HL-60 (cell line): ENCODE measurements at regions not wholly inside any gene's neighbourhood (a gene's known extent, or its start where the extent isn't known, plus 50 kb on each side); places are given as distances from the start of the nearest gene placed in this dataset.

Experiments
- CTCF ChIP-seq: IDR thresholded peaks from one replicate; pipeline ENCODE4 v1.5.1; 2011; ENCODE audit warnings: low read length, control low read depth, inconsistent platforms; ENCODE audit not compliant: insufficient read depth
- POLR2AphosphoS5 ChIP-seq: IDR thresholded peaks from 2 replicates; pipeline ENCODE4 v1.6.1; 2012; ENCODE audit warnings: low read depth

GRCh38 chr5:2900360-2900759, 148.9 kb upstream of the IRX2 start:
- TF ChIP-seq CTCF (no peak), POLR2AphosphoS5 (no peak)
